ENCODE measurements at regions not wholly inside any gene's neighbourhood (a gene's known extent, or its start where the extent isn't known, plus 50 kb on each side); places are given as distances from the start of the nearest gene placed in this dataset.

GRCh38 chr18:44060197-44060596, 620.5 kb upstream of the SETBP1 start:
- Mint-ChIP-seq H3K4me1 (no peaks in the 10 kb centered on the region), H3K4me3 (no peak overlapping the region), H3K9me3 (no peaks in the 10 kb centered on the region), H3K27me3 (peaks cover 3% of the 10 kb centered on the region), H3K36me3 (ENCODE audit: low read depth) (no peaks in the 10 kb centered on the region), H3K27ac (no peak overlapping the region)
- ATAC-seq (ENCODE audit: low read depth) = no peak
- TF ChIP-seq CTCF (IDR thresholded peaks at IDR 0.05) = no peak
- CTCF ChIA-PET = no interaction called here
- POLR2A ChIA-PET = no interaction called here
- no peak for DNase-seq
- intact Hi-C loops (cut with micrococcal nuclease) = no loop called here

GRCh38 chr18:44061438-44061837, 619.2 kb upstream of the SETBP1 start:
- ChIA-PET CTCF (no interaction called here), POLR2A (no interaction called here)
- ATAC-seq (ENCODE audit: low read depth) (no peak), DNase-seq (no peak)
- Mint-ChIP-seq H3K9me3 (no peaks in the 10 kb centered on the region), H3K27me3 (peaks cover 3% of the 10 kb centered on the region), H3K27ac (no peak overlapping the region), H3K4me3 (no peak overlapping the region), H3K4me1 (no peaks in the 10 kb centered on the region), H3K36me3 (ENCODE audit: low read depth) (no peaks in the 10 kb centered on the region)
- intact Hi-C loops (cut with micrococcal nuclease) = no loop called here
- TF ChIP-seq CTCF (IDR thresholded peaks at IDR 0.05) = no peak

- no peak overlapping the region for H3K4me3 Mint-ChIP-seq
- TF ChIP-seq CTCF (IDR thresholded peaks at IDR 0.05) = no peak
- no peaks in the 10 kb centered on the region for H3K9me3 Mint-ChIP-seq
- CTCF ChIA-PET = no interaction called here
- no peak overlapping the region for H3K27ac Mint-ChIP-seq
- intact Hi-C loops (cut with micrococcal nuclease) = no loop called here
- ATAC-seq (ENCODE audit: low read depth) (no peak), DNase-seq (no peak)
- POLR2A ChIA-PET = no interaction called here
- no peaks in the 10 kb centered on the region for H3K36me3 Mint-ChIP-seq (ENCODE audit: low read depth)
- no peaks in the 10 kb centered on the region for H3K4me1 Mint-ChIP-seq
- peaks cover 3% of the 10 kb centered on the region for H3K27me3 Mint-ChIP-seq
Observed at GRCh38 chr18:44062345-44062744, 618.3 kb upstream of the SETBP1 start.

GRCh38 chr18:44065206-44065605, 615.5 kb upstream of the SETBP1 start:
- no peak for TF ChIP-seq CTCF (IDR thresholded peaks at IDR 0.05)
- Mint-ChIP-seq H3K27me3 (peaks cover 3% of the 10 kb centered on the region), H3K36me3 (ENCODE audit: low read depth) (no peaks in the 10 kb centered on the region), H3K27ac (no peak overlapping the region), H3K4me1 (no peaks in the 10 kb centered on the region), H3K4me3 (no peak overlapping the region), H3K9me3 (no peaks in the 10 kb centered on the region)
- ATAC-seq (ENCODE audit: low read depth) = no peak
- ChIA-PET POLR2A (no interaction called here), CTCF (no interaction called here)
- intact Hi-C loops (cut with micrococcal nuclease) = no loop called here
- no peak for DNase-seq

- Mint-ChIP-seq H3K9me3 (no peaks in the 10 kb centered on the region), H3K36me3 (ENCODE audit: low read depth) (no peaks in the 10 kb centered on the region), H3K27me3 (peaks cover 3% of the 10 kb centered on the region), H3K27ac (no peak overlapping the region), H3K4me3 (no peak overlapping the region), H3K4me1 (no peaks in the 10 kb centered on the region)
- ChIA-PET POLR2A (no interaction called here), CTCF (no interaction called here)
- no peak for ATAC-seq (ENCODE audit: low read depth)
- intact Hi-C loops (cut with micrococcal nuclease) = no loop called here
- no peak for DNase-seq
- no peak for TF ChIP-seq CTCF (IDR thresholded peaks at IDR 0.05)
Observed at GRCh38 chr18:44066541-44066940, 614.1 kb upstream of the SETBP1 start.

Data from activated B cell treated with CpG ODN at 0.5 μM for 24 hours (primary cell).